IMR-90 (cell line): ENCODE measurements at regions not wholly inside any gene's neighbourhood (a gene's known extent, or its start where the extent isn't known, plus 50 kb on each side); places are given as distances from the start of the nearest gene placed in this dataset.
"Not testable (repeated sequence)": the region's sequence is repeated elsewhere in the genome, so short reads cannot be mapped to it uniquely, and the experiment has no call there.

Experiments used
- ATAC-seq: fragments of 200-7000 bp; cut with Tn5 transposase; 2 replicates; pipeline ENCODE4 v1.9.1; 2020; ENCODE audit warnings: low read depth, mild to moderate bottlenecking, moderate library complexity
- BruUV-seq: library from RNA; stranded (reverse); fragments of 400-500 nt; replicated peaks from 2 replicates; lab custom pipeline; 2021; lab: Mats Ljungman, UMichigan
- CTCF ChIA-PET: fragments of 300-600 bp; formaldehyde crosslinking; extraction: SDS; loops from one replicate; lab custom pipeline; 2021; ENCODE audit warnings: antibody characterized with exemption; lab: Yijun Ruan, JAX
- POLR2A ChIA-PET: fragments of 300-600 bp; sonication (Branson Sonifier 250); formaldehyde crosslinking; loops from one replicate; lab custom pipeline; 2022; ENCODE audit warnings: antibody characterized with exemption; ENCODE audit not compliant: unreplicated experiment; lab: Charles Lee
- DNase-seq: peaks from one replicate; pipeline ENCODE4 v3.0.0; 2013
- H2AFZ ChIP-seq: replicated peaks from 2 replicates; pipeline ENCODE3; 2013; ENCODE audit warnings: low read length, mild to moderate bottlenecking; ENCODE audit not compliant: poor library complexity
- H2AK5ac ChIP-seq: 2 replicates; pipeline ENCODE4 v1.6.1; 2013; ENCODE audit warnings: low read depth, low read length, inconsistent platforms
- H2AK9ac ChIP-seq: replicated peaks from 2 replicates; pipeline ENCODE3; 2013; ENCODE audit warnings: mild to moderate bottlenecking, low read depth, low read length, moderate library complexity; ENCODE audit not compliant: poor library complexity
- H2BK120ac ChIP-seq: 2 replicates; pipeline ENCODE4 v1.6.1; 2013; ENCODE audit warnings: low read depth, low read length, inconsistent platforms
- H2BK15ac ChIP-seq: 3 replicates; pipeline ENCODE4 v1.6.1; 2013; ENCODE audit warnings: low read depth, low read length, inconsistent platforms
- H2BK20ac ChIP-seq: 2 replicates; pipeline ENCODE4 v1.6.1; 2013; ENCODE audit warnings: low read depth, mild to moderate bottlenecking, inconsistent platforms, low read length, moderate library complexity
- H2BK5ac ChIP-seq: 2 replicates; pipeline ENCODE4 v1.6.1; 2013; ENCODE audit warnings: mild to moderate bottlenecking, low read depth, low read length, inconsistent platforms; ENCODE audit not compliant: poor library complexity, severe bottlenecking
- H3K14ac ChIP-seq: replicated peaks from 2 replicates; pipeline ENCODE4 v1.6.1; 2013; ENCODE audit warnings: low read depth, low read length, inconsistent platforms
- H3K18ac ChIP-seq: 2 replicates; pipeline ENCODE4 v1.6.1; 2013; ENCODE audit warnings: low read depth, low read length, control low read depth
- H3K23ac ChIP-seq: 2 replicates; pipeline ENCODE4 v1.6.1; 2013; ENCODE audit warnings: low read depth, low read length, inconsistent platforms
- H3K27ac ChIP-seq: 2 replicates; pipeline ENCODE4 v1.5.1; 2013; ENCODE audit warnings: mild to moderate bottlenecking, control low read depth, low read length; ENCODE audit not compliant: insufficient read depth
- H3K27me3 ChIP-seq: 2 replicates; pipeline ENCODE4 v1.6.1; 2013; ENCODE audit warnings: low read length; ENCODE audit not compliant: control insufficient read depth, insufficient read depth
- H3K36me3 ChIP-seq: 2 replicates; pipeline ENCODE4 v1.6.1; 2013; ENCODE audit warnings: low read length, mixed read lengths; ENCODE audit not compliant: control insufficient read depth, insufficient read depth
- H3K4ac ChIP-seq: 2 replicates; pipeline ENCODE4 v1.6.1; 2013; ENCODE audit warnings: low read depth, low read length, inconsistent platforms
- H3K4me1 ChIP-seq: 2 replicates; pipeline ENCODE4 v1.6.1; 2013; ENCODE audit warnings: low read length, mixed read lengths; ENCODE audit not compliant: control insufficient read depth, insufficient read depth
- H3K4me2 ChIP-seq: 2 replicates; pipeline ENCODE4 v1.6.1; 2013; ENCODE audit warnings: low read depth, mild to moderate bottlenecking, control low read depth, low read length, moderate library complexity
- H3K4me3 ChIP-seq: 2 replicates; pipeline ENCODE4 v1.5.1; 2013; ENCODE audit warnings: low read depth, mild to moderate bottlenecking, control low read depth, low read length, moderate library complexity; ENCODE audit not compliant: insufficient read depth
- H3K56ac ChIP-seq: 2 replicates; pipeline ENCODE4 v1.6.1; 2013; ENCODE audit warnings: low read length, inconsistent platforms; ENCODE audit not compliant: insufficient read depth; ENCODE audit errors: extremely low read depth
- H3K79me1 ChIP-seq, 2 experiments: 2 replicates each; pipeline ENCODE4 v1.6.1; 2013; ENCODE audit warnings: low read length in 2 of 2, inconsistent platforms in 1 of 2, low read depth in 1 of 2
- H3K9ac ChIP-seq: 2 replicates; pipeline ENCODE4 v1.6.1; 2013; ENCODE audit warnings: low read depth, low read length, control low read depth
- H3K9me1 ChIP-seq: 2 replicates; pipeline ENCODE4 v1.6.1; 2013; ENCODE audit warnings: low read length, inconsistent platforms; ENCODE audit not compliant: insufficient read depth
- H3K9me3 ChIP-seq: 2 replicates; pipeline ENCODE4 v1.6.1; 2013; ENCODE audit warnings: low read length; ENCODE audit not compliant: control insufficient read depth, insufficient read depth
- H4K20me1 ChIP-seq: 2 replicates; pipeline ENCODE4 v1.6.1; 2013; ENCODE audit warnings: low read length, inconsistent platforms; ENCODE audit not compliant: insufficient read depth
- H4K5ac ChIP-seq: 2 replicates; pipeline ENCODE4 v1.6.1; 2013; ENCODE audit warnings: mild to moderate bottlenecking, low read depth, low read length, control low read depth
- H4K8ac ChIP-seq, 2 experiments: 2 replicates each; pipeline ENCODE4 v1.6.1; 2013; ENCODE audit warnings: low read depth in 2 of 2, low read length in 2 of 2, control low read depth in 1 of 2, inconsistent platforms in 1 of 2
- H4K91ac ChIP-seq: 2 replicates; pipeline ENCODE4 v1.6.1; 2013; ENCODE audit warnings: low read depth, low read length, inconsistent platforms; ENCODE audit not compliant: insufficient read depth
- BHLHE40 ChIP-seq: fragments of 150-350 bp; IDR thresholded peaks from 2 replicates; pipeline ENCODE4 v1.6.1; 2016; ENCODE audit warnings: mild to moderate bottlenecking, low read depth, low read length
- CEBPB ChIP-seq: IDR thresholded peaks from 2 replicates; pipeline ENCODE4 v1.6.1; 2012; ENCODE audit warnings: low read depth, low read length, improper control_type of control experiment
- POLR2A ChIP-seq: IDR thresholded peaks from 2 replicates; pipeline ENCODE4 v1.6.1; 2012; ENCODE audit warnings: mild to moderate bottlenecking, low read depth, low read length
- RCOR1 ChIP-seq: IDR thresholded peaks from 2 replicates; pipeline ENCODE4 v1.6.1; 2012; ENCODE audit warnings: mild to moderate bottlenecking, low read length, improper control_type of control experiment; ENCODE audit not compliant: insufficient replicate concordance
- RFX5 ChIP-seq: IDR thresholded peaks from 2 replicates; pipeline ENCODE4 v1.8.0; 2012; ENCODE audit warnings: low read depth, mild to moderate bottlenecking, low read length, moderate library complexity
- WGBS, 2 experiments: methylation state at CpG; one replicate each; pipeline versions ENCODE4 v1.1.5 to v1.1.7; 2013; ENCODE audit warnings: missing lambda C conversion rate in 2 of 2; ENCODE audit not compliant: insufficient read length in 1 of 2; ENCODE audit errors: extremely low coverage in 2 of 2; 5-methylcytosine and 5-hydroxymethylcytosine counted together
- dilution Hi-C: fragments of 300-500 bp; cut with HindIII; formaldehyde crosslinking; loops from one replicate; pipeline ENCODE4 v1.14.3; 2018; ENCODE audit warnings: low sequenced_read_pairs; ENCODE audit not compliant: unreplicated experiment
- in situ Hi-C: fragments of 300-500 bp; cut with MboI; formaldehyde crosslinking; loops from 3 replicates; pipeline ENCODE4 v1.14.3; 2019; ENCODE audit warnings: low sequenced_read_pairs, inconsistent platforms, mixed read lengths
- intact Hi-C: fragments of 100-400 bp; cut with micrococcal nuclease; formaldehyde crosslinking; loops from 2 replicates; pipeline ENCODE4 v1.10.0; 2022
- TF ChIP-seq, protein P1 (sequence below): conservative IDR thresholded peaks from 2 replicates; pipeline ENCODE4 v1.5.1; 2012; ENCODE audit warnings: mild to moderate bottlenecking, low read depth, low read length, improper control_type of control experiment

DNA sequence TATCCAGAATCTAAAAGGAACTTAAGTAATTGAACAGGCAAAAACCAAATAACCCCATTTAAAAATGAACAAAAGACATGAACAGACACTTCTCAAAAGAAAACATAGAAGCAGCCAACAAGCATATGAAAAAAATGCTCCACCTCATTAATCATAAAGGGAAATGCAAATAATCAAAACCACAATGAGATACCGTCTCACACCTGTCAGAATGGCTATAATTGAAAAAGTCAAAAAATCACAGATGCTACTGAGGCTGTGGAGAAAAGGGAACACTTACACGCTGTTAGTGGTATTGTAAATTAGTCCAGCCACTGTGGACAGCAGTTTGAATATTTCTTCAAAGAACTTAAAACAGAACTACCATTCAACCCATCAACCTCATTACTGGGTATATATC, 220.7 kb downstream of the MEX3B start:
- Histone ChIP-seq H3K4me3 (no peak overlapping the region), H3K36me3 (no peaks in the 10 kb centered on the region), H4K5ac (no peak overlapping the region), H3K4me2 (no peak overlapping the region), H3K27ac (no peak overlapping the region), H3K27me3 (peaks cover 4% of the 10 kb centered on the region), H2BK15ac (no peak overlapping the region), H2BK5ac (no peak overlapping the region), H4K8ac (no peak overlapping the region), H2AK5ac (no peak overlapping the region), H3K56ac (no peak overlapping the region), H3K9ac (no peak overlapping the region), H3K79me1 (no peaks in the 10 kb centered on the region), H3K4me1 (no peaks in the 10 kb centered on the region), H2BK20ac (no peak overlapping the region), H3K23ac (no peak overlapping the region), H3K14ac (no peak overlapping the region), H4K91ac (no peak overlapping the region), H2BK120ac (no peak overlapping the region), H4K20me1 (no peaks in the 10 kb centered on the region), H3K4ac (no peak overlapping the region), H2AK9ac (no peak overlapping the region), H3K18ac (no peak overlapping the region), H3K9me3 (no peaks in the 10 kb centered on the region), H2AFZ (no peak overlapping the region), H3K9me1 (no peaks in the 10 kb centered on the region)
- no CpG with 5 or more reads among the region's 2 CpGs for WGBS, 2 experiments
- ATAC-seq: no peak
- intact Hi-C loops: loop anchor here (10.0 kb wide), 1 partner anchor 220 kb away; the partner anchor contains the start of gene MEX3B
- ChIA-PET POLR2A (no interaction called here), CTCF (no interaction called here)
- dilution Hi-C loops: no loop called here
- in situ Hi-C loops: no loop called here
- TF ChIP-seq CEBPB (no peak), RCOR1 (no peak), POLR2A (no peak), RFX5 (no peak), BHLHE40 (no peak)
- TF ChIP-seq, protein P1, sequence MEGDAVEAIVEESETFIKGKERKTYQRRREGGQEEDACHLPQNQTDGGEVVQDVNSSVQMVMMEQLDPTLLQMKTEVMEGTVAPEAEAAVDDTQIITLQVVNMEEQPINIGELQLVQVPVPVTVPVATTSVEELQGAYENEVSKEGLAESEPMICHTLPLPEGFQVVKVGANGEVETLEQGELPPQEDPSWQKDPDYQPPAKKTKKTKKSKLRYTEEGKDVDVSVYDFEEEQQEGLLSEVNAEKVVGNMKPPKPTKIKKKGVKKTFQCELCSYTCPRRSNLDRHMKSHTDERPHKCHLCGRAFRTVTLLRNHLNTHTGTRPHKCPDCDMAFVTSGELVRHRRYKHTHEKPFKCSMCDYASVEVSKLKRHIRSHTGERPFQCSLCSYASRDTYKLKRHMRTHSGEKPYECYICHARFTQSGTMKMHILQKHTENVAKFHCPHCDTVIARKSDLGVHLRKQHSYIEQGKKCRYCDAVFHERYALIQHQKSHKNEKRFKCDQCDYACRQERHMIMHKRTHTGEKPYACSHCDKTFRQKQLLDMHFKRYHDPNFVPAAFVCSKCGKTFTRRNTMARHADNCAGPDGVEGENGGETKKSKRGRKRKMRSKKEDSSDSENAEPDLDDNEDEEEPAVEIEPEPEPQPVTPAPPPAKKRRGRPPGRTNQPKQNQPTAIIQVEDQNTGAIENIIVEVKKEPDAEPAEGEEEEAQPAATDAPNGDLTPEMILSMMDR: no peak
- BruUV-seq: no TSS peak
- no peak for DNase-seq

DNA sequence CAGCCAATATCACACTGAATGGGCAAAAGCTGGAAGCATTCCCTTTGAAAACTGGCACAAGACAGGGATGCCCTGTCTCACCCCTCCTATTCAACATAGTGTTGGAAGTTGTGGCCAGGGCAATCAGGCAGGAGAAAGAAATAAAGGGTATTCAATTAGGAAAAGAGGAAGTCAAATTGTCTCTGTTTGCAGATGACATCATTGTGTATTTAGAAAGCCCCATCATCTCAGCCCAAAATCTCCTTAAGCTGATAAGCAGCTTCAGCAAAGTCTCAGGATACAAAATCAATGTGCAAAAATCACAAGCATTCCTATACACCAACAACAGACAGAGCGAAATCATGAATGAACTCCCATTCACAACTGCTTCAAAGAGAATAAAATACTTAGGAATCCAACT, 223.2 kb downstream of the MEX3B start:
- H3K9me3 ChIP-seq, H2BK120ac ChIP-seq, H3K4me3 ChIP-seq, H4K20me1 ChIP-seq, H3K4ac ChIP-seq, H3K9me1 ChIP-seq, H2AK9ac ChIP-seq, BruUV-seq, H3K79me1 ChIP-seq, H2AK5ac ChIP-seq, H3K14ac ChIP-seq, H3K27me3 ChIP-seq, in situ Hi-C loops, H3K23ac ChIP-seq, H4K8ac ChIP-seq, H3K9ac ChIP-seq, POLR2A ChIA-PET, H3K18ac ChIP-seq, CTCF ChIA-PET, H2AFZ ChIP-seq, H3K4me1 ChIP-seq, ATAC-seq, H2BK20ac ChIP-seq, H4K5ac ChIP-seq, dilution Hi-C loops, H3K27ac ChIP-seq, H2BK15ac ChIP-seq, H3K36me3 ChIP-seq, H2BK5ac ChIP-seq, H3K56ac ChIP-seq, H3K4me2 ChIP-seq, DNase-seq, H4K91ac ChIP-seq: not testable (repeated sequence)
- intact Hi-C loops: loop anchor here (10.0 kb wide), 1 partner anchor 222 kb away; the partner anchor contains the start of gene MEX3B
- WGBS, 2 experiments: no CpG with 5 or more reads among the region's 1 CpG
